SIG-M5 treated with dmso at 0.1 percent for 504 hours (cell line): ENCODE measurements at regions not wholly inside any gene's neighbourhood (a gene's known extent, or its start where the extent isn't known, plus 50 kb on each side); places are given as distances from the start of the nearest gene placed in this dataset.

ENCODE experiments used
- DNase-seq: peaks from one replicate; lab custom pipeline; 2025; ENCODE audit not compliant: unreplicated experiment; lab: John Stamatoyannopoulos, UW

GRCh38 chr6:111957623-111958315 lies 84.5 kb upstream of the FYN start:
- DNase-seq = no peak

DNA sequence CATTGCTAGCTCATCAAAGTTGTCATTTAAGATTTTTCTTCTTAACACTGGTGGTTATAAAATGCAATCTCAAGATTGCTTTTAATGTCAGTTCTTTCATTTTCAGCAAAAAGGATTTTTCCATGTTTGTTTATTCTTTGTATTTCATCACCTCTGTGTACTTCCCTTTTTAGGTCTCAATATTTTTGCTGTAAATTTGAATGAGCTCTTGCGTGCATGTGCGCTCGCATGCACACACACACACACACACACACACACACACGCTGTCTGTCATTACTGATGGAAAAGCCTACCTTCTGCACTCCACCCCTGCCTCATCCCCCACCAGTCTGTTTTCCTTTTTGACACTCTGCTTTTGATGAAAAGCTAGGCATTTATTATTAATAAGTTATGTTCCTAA lies 85.3 kb upstream of the FYN start:
- peak; percentile 32 for DNase-seq

DNA sequence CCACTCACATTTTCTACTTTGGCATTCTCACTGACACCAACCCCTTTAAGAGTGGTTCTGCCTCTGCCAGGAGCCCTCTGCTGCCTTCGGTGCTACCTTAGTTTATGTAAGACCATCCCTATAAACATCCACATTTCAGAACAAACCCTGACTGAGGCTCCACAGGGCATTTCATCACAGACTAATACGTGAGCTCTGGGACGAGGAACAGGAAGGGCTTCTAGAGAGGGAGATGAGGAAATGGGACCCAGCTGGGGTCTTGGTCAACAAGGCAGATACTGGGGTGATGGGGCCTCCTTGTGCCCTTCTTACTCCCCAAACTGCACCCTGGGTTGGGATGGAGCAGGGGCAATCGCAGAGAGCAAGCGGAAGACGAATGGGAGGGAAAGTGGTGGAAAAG lies 86.5 kb upstream of the FYN start:
- DNase-seq = peak; percentile 45

- no peak for DNase-seq
These were observed 86.8 kb upstream of the CCN6 start for GRCh38 chr6:111967131-111967530.

- peak; percentile 88 for DNase-seq
These were observed 83.5 kb upstream of the CCN6 start for GRCh38 chr6:111970426-111970825.

DNA sequence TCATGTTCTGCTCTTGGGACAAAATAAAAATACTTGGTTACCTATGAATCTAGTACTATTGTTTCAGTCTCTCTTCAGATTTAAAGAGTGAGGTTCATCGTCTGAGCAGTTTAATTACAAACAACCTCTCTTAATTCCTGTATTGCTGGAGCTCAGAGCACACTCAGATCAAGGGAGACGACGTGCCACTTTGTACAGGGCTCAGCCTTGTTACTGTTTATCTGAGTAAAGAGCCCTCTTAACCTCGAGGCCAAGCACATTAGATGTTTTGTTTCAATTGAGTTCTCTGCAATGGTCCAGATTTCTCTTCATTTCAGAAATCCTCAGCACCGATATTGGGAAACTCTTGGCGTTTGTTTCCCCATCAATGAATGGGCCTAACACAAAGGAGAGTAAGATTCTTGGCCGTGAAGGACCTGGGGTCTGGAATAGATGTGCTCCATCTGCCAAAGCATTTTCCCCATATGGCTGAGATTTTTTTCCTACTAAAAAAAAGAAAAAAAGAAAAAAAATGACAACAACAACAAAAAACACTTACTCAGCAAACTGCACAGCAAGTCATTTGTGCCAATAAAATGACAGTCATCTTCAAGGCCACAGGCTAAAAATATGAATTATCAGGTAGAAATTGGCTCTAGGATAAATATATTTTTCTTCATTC lies 82.6 kb upstream of the CCN6 start:
- no peak for DNase-seq

- DNase-seq = no peak
These were observed 81.9 kb upstream of the CCN6 start for GRCh38 chr6:111971866-111972532.

DNA sequence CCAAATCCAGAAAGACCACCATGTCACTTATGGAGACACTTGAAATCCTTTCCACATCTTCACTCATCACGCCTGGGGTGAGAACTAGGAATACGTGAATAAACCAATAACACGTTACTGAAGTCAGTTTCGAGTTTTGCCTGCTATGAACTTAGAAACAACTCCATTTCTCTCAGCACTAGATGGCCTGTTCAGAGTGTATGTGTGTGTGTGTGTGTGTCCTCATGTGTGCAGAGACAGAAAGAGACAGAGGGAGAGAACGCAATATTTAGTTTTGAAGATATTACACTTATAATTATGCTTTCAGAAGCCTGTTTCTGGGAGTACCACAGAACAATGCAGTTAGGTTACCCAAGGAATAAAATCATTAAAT lies 81.2 kb upstream of the CCN6 start:
- DNase-seq = no peak

DNA sequence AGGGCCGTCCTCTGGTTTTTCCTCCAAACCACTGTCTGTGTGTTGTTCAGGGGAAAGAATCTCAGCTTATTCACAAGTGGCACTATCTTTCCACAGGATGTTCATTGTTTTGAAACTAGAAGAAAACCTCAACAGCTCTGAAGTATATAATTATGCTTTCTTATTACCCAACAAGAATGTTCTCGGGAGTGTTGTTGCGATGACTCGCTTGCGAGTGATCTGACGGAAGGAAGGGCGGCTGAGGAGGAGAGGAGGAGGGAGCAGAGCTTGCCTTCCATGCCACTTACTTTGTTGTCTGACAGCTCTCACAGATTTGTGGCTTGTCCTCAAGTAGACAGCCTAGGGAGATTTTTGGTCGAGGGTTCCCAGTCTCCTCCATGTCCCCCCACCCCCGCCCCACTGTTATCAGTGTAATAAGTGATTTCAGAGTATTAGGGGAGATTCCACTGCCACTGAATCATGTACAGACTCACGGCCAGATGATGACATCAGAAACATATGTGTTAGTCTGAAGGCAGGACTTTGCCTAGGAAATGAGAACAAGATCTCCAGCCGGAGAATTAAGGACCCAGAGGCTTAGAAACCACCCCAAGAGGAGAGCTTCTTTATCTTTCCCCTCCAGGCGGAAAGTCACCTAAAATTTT lies 80.7 kb upstream of the CCN6 start:
- peak; percentile 60 for DNase-seq

- DNase-seq = no peak
These were observed 79.8 kb upstream of the CCN6 start for GRCh38 chr6:111973927-111974639.

DNA sequence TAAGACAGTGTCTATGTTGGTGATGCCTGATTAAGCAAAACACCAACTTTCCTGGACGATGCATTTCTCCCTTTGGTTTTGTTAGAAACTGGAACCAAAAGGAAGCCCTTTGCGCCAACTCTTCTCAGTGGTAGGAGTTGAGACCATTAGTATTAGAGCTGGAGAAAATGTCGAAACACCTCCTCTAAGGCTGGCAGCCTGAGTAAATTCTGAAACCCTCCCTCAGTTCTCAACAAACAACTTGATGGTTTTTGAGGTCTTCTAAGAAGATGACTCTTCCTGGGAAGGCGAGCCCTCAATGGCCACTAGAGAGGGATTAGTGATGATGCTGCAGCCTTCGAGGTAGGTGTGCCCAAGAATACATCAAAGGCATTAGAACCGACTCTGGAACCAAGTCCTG lies 78.4 kb upstream of the CCN6 start:
- DNase-seq = no peak

GRCh38 chr6:111976139-111976538 lies 77.8 kb upstream of the CCN6 start:
- DNase-seq = no peak

DNA sequence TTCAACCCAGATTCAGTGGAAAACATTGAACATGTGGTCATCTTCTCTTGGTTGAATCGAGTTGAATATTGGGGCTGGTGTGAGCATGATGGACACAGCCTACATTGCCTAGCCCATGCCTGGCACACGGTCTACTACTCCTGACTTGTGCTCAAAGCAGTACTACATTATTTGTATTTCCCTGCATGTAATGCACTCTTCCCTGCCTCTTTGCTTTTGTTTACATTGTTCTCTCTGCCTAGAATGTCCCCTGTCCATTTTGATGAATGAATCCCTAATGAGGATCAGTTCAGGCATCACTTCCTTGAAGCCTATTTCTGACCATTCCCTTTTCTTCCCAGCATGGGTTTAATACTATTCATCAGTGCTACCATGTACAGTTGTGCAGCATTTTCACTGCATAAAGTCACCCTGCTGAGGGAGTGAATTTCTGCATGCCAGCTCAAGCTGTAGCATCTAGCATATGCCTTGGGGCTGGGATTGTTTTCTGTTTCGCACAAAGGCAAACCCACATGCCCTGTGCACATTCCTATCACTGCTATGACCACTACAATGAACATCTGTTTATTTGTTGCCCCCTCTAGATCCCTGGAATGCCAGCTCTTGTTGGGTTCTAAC lies 75.3 kb upstream of the CCN6 start:
- DNase-seq = no peak

DNA sequence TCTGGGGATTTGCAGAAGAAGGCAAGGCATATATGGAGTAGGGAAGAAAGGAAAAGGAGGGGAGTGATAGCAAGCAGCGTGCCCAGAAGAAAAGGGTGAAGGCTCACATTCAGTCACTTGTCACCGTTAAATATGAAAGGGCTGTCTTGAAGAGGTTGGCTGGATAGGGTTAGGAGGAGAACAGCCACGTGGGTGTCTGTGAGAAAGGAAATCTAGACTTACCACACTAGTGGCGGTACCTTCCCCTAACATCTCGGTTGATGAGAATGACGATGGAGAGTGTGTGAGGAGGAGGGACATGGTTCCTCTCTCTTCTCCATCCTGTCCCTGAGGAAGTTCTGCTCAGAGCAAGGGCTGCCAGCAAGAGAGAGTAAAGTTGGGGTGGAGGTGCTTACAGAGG lies 74.3 kb upstream of the CCN6 start:
- no peak for DNase-seq

GRCh38 chr6:111980143-111980542 lies 73.8 kb upstream of the CCN6 start:
- DNase-seq = no peak

- DNase-seq = no peak
These were observed 72.7 kb upstream of the CCN6 start for GRCh38 chr6:111980971-111981840.

DNA sequence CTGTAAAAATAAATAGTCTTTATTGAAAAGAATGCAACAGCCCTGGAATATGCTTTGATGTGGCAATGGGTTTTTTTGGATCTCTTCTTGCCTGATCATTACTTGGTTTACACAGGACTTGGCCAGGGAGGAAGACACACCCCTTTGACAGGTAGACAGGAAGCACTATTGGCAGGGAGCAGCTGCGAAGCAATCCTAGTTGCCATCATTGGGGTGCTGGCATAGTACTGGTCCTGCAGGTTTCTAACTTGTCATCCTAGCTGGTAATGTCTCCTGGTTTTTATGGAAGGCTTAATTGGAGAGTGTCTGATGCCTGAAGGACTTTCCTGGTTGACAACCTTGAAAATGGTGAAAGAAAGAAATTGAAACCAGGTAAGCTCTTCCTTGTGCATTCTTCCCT lies 71.2 kb upstream of the CCN6 start:
- no peak for DNase-seq

GRCh38 chr6:111983193-111983592 lies 70.7 kb upstream of the CCN6 start:
- DNase-seq = no peak

DNA sequence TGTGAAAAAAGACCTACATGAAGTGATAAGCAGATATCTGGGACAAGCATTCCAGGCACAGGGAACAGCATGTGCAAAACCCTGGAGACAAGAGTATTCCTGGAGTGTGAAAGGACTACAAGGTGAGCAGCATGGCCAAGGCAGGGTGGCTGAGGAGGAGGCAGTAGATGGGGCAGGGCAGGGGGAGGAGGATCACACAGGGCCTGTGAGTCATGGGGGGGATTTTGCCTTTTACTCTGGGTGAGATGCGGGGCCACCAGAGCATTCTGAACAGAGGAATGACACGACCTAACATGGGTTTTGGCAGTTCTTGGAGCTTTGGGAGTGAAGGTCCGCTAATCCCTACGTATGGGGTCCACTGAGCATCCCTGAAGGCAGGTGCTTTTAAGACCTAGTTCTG lies 69.8 kb upstream of the CCN6 start:
- no peak for DNase-seq
